Sciatic nerve (tissue), 2 donors: ENCODE measurements at regions not wholly inside any gene's neighbourhood (a gene's known extent, or its start where the extent isn't known, plus 50 kb on each side); places are given as distances from the start of the nearest gene placed in this dataset.

Experiments used
- ATAC-seq: fragments of 200-7000 bp; cut with Tn5 transposase; one replicate; pipeline ENCODE4 v1.9.1; 2020; ENCODE audit warnings: mild to moderate bottlenecking, moderate library complexity
- DNase-seq: peaks from one replicate; pipeline ENCODE4 v3.0.0-alpha.2; 2020; ENCODE audit warnings: low spot score
- intact Hi-C: fragments of 100-400 bp; cut with DNase I; formaldehyde crosslinking; loops from one replicate; pipeline ENCODE4 v1.14.2; 2022
- donor health status: DM: no; HTN: no; CAD: no.
- donor health status: DM: no; HTN: no; CAD: no.

DNA sequence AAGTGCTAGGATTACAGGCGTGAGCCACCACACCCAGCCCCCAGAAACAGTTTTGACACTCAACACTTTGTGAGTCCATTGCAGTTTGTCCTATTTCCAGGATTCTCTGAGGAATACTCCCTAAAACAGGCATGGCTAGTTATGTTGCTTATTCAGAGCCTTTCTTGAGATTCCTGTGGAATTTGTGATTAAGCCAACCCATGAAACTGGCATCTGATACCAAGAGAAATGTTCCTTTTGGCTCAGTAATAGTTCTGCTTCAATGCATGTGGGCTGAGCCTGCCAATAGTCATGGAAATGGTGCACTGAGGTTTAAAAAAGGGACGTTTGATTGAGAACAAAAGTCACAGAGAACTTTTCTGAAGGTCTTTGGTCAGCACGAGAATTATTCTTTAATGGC is 241.7 kb downstream of the PPP1R2C start:
- intact Hi-C loops: no loop called here
- no peak for DNase-seq
- ATAC-seq: no peak

GRCh38 chrX:42535233-42535632 is 242.7 kb downstream of the PPP1R2C start:
- ATAC-seq: no peak
- intact Hi-C loops: no loop called here
- no peak for DNase-seq

GRCh38 chrX:42533761-42534160 is 244.2 kb downstream of the PPP1R2C start:
- no peak for ATAC-seq
- intact Hi-C loops: no loop called here
- no peak for DNase-seq

DNA sequence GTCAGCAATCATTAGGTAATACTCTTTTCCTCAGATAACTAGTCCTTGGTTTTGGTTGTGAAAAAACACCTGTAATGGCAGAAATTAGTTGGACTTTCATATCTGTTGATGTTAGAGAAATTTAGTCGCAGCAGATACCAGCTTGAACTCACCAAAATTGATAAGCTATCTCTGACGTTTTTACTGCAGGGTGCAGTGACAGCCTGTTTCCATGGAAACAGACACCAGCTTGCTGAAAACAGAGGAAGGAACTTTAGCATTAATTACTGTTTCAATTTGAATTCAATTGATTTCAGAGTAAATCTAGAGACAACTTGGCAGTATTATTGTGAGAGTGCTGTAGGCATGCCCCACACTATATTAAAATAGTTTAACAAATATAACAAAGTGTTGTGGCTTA is 246.5 kb downstream of the PPP1R2C start:
- intact Hi-C loops: no loop called here
- DNase-seq: no peak
- no peak for ATAC-seq

DNA sequence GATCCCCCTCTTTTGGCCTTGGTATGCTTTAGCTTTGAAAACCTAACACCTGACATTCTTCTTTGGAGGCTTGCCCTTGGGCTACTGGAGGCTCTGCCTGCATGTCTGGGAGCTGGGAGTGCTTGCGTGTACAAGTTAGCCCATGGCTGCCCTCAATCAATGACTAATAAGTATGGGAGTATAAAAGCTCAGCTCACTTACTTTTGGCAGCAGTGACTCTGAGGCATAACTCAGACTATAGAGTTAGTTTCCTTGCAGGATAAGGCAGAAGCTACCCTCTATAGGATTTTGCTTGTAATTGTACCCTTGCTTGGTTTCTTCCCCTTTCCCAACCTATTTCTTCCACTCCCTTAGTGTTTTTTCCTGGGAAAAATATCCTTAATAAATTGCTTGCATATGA is 247.9 kb downstream of the PPP1R2C start:
- ATAC-seq (no peak), DNase-seq (no peak)
- intact Hi-C loops: no loop called here

GRCh38 chrX:42524379-42524778 is 253.6 kb downstream of the PPP1R2C start:
- ATAC-seq: no peak
- intact Hi-C loops: no loop called here
- DNase-seq: no peak

- ATAC-seq: no peak
- intact Hi-C loops: no loop called here
- DNase-seq: no peak
These were observed 258.2 kb downstream of the PPP1R2C start for GRCh38 chrX:42519666-42520231.

DNA sequence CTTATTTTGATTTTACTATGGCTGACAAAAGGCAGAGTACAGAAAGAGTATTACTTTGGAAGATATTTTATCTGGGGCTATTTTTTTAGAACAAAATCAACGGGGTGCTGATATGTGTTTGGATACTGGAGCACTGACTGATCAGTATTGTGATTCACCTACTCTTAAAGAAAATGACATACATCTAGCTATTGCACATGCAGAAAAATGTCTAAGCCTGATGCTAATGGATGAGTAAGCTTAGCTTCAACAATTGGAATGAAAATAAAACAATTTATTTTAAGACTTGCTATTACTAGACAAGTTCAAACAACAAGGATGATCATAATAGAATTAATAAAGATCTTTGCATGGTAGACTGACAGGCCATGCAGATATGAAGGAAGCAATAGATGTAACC is 262.0 kb downstream of the PPP1R2C start:
- no peak for DNase-seq
- no peak for ATAC-seq
- intact Hi-C loops: no loop called here

GRCh38 chrX:42505016-42505415 is 272.9 kb downstream of the PPP1R2C start:
- intact Hi-C loops: no loop called here
- DNase-seq: no peak
- ATAC-seq: no peak

DNA sequence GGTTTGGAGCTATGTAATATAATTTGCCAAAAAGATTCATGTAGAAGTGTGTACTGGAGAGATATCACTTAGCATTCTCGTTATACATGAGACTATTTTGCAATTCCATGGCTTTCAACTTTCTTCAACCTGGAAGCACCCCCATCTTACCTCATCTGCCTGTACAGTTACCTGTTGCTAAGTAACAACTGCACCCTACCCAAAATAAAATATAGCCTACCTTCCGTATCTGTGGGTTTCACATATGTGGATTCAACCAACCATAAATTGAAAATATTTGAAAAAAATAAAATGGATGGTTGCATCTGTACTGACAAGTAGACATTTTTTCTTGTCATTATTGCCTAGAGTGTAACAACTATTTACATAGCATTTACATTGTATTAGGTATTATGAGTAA is 278.3 kb downstream of the PPP1R2C start:
- intact Hi-C loops: no loop called here
- no peak for ATAC-seq
- DNase-seq: no peak

GRCh38 chrX:42497356-42497755 is 280.6 kb downstream of the PPP1R2C start:
- DNase-seq: no peak
- no peak for ATAC-seq
- intact Hi-C loops: no loop called here

DNA sequence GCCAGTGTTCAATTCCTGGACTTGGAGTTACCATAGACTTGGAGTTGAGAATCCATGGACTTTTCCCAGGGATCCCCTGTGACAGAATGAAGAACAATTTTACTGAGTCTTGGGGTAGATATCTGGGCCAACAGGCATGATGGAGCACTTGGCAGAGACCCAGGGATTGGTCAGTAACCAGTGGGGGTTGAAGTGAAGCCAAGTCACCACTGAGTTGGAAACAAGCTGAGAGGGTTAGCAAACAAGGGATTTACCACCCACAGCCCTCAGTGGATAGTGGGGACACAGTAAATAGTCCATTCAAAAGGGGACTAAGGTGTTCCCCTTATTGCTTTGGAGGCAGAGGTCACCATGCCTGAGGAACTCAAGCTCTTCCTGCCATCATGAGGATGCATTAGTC is 281.7 kb downstream of the PPP1R2C start:
- DNase-seq (no peak), ATAC-seq (no peak)
- intact Hi-C loops: no loop called here

DNA sequence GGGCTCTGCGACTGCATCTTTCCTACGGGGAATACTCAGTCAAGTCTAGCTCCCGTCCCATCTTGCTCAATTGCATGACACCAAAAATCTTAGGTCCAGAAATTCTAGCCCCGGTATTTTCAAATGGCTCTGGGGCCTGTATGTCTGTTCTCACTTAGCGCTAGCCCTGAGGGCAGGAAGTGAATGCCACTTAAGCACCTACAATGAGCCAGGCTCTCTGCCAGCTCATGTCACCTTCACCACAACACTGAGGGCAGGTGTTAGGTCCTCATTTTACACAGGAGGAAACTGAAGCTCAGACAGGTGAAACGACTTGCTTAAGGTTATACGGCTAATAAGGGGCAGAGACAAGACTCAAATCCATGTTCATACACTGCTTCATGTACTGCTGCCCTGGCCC is 282.8 kb downstream of the PPP1R2C start:
- DNase-seq (no peak), ATAC-seq (no peak)
- intact Hi-C loops: no loop called here

DNA sequence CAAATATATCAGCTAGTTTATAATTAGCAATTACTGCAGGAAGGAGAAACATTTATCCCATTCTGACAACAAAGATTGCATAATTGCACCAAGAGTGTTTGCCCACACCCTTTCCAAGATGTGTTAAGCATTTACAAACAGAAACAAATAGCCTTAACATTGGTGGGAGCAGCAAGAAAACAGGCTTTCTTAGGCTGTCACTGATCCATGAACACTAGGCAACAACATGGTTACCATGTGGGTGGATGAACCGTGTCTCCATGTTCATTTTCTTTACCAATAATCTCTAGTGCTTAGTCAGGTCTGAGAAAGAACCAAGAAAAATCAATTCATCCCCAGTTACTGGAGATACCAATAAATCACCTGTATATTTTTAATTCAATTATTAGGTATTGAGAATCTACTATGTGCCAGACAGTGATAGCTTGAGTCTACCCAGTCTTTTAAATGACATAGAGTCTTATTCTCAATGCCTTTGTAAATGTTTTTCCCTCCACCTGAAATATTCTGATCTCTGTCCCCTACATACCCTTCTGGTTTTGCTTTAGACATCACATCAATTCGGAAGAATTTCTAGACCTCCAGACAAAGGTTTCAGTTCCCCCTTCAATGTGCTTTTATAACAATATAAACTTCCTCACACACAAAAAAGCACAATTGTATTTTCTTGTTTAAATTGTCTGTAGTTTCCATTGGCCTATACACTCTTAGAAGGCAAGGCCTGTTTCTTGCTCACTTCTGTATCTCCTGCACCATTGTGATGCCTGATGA is 286.6 kb downstream of the PPP1R2C start:
- ATAC-seq (no peak), DNase-seq (no peak)
- intact Hi-C loops: no loop called here

DNA sequence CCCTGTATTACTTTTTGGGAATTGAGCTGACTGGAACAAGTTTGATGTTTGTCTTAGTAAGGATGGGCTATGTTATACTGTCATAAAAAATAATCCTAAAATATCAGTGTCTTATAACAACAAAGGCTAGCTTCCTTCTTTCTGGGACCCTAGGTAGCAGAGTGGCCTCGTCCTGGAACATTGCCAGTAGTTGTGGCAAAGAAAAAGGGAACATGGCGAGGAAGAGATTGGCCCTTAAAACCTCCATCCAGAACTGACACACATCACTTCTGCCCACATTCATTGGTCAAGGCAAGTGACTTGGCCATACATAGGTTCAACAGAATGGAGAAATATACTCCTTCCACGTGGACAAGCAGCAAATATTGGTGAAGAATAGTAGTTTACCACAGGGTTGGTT is 287.9 kb downstream of the PPP1R2C start:
- DNase-seq (no peak), ATAC-seq (no peak)
- intact Hi-C loops: no loop called here

GRCh38 chrX:42485601-42486000 is 292.4 kb downstream of the PPP1R2C start:
- DNase-seq (no peak), ATAC-seq (no peak)
- intact Hi-C loops: no loop called here

DNA sequence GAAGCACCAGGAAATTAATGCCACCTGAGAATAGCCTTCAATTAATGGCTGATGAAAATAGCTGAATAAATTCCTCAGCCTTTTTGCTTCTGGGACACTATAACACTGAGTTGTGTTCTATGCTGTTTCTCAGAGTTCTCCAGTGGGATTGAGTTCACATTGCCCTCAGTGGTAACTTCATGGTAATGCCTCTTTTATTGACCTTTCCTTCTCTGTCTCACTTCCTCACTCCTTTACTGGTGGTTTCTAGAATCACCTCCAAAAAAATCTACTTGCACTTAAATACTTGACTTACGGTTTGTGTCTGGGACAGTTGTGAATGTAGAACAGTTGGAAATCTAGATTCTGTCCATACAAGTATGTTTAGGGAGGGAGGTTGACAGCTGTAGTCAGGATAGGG is 293.7 kb downstream of the PPP1R2C start:
- intact Hi-C loops: no loop called here
- DNase-seq: no peak
- no peak for ATAC-seq

GRCh38 chrX:42477396-42477795 is 300.6 kb downstream of the PPP1R2C start:
- intact Hi-C loops: no loop called here

DNA sequence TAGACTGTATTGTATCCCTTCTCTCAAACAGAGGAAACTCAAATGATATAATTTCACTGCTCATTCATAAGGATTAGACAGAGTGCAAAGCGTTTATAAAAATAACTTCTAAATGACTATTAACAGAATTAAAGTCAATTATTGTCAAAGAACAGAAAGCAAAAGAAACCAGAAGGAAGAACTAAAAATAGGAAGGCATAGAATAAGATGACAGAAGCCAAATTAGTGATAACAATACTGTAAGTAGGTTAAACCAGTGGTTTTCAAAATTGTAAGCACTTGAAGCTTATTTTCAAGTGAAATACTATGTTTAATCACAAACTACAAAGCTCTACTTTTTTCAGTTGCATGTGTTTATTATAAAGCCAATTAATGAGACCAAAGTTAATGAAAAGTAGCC is 305.2 kb downstream of the PPP1R2C start:
- DNase-seq (no peak), ATAC-seq (no peak)
- intact Hi-C loops: no loop called here

More at GRCh38 chrX:42477396-42477795, 300.6 kb downstream of the PPP1R2C start:
- no peak for ATAC-seq
- DNase-seq: no peak

- DNase-seq (no peak), ATAC-seq (no peak)
- intact Hi-C loops: no loop called here
These were observed 311.5 kb downstream of the PPP1R2C start for GRCh38 chrX:42466332-42467046.
